Thyroid gland (tissue), 4 donors: ENCODE measurements at regions not wholly inside any gene's neighbourhood (a gene's known extent, or its start where the extent isn't known, plus 50 kb on each side); places are given as distances from the start of the nearest gene placed in this dataset.

ENCODE experiments used
- POLR2A ChIP-seq, 2 donors: fragments of 450-650 bp; IDR thresholded peaks; one replicate each; pipeline ENCODE4 v1.6.1; 2017; ENCODE audit warnings: antibody characterized with exemption in 2 of 2, mild to moderate bottlenecking in 2 of 2, moderate library complexity in 1 of 2
- TF ChIP-seq, protein P1 (sequence below), 6 experiments: fragments of 200-600 bp in 3 of 6; fragments of 450-650 bp in 3 of 6; sonication (generic) in 3 of 6; IDR thresholded peaks; one replicate each; pipeline ENCODE4 v1.5.1; 2016 to 2019; ENCODE audit warnings: antibody characterized with exemption in 6 of 6, mild to moderate bottlenecking in 2 of 6, inconsistent platforms in 1 of 6, moderate library complexity in 1 of 6

DNA sequence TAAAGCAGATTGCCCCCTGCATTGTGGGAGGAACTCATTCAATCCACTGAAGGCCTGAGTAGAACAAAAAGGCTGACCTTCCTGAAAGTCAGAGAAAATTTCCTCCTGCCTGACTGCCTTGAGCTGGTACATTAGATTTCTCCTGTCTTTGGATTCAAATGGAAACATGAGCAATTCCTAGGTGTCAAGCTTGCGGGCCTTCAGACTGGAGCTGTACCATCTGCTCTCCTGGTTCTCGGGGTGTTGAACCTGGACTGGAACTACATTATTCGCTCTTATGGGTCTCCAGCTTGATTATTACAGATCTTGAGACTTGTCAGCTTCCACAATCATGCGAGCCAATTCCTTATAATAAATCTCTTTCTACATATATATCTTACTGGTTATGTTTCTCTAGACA, 173.6 kb upstream of the STEAP4 start:
- TF ChIP-seq, protein P1, sequence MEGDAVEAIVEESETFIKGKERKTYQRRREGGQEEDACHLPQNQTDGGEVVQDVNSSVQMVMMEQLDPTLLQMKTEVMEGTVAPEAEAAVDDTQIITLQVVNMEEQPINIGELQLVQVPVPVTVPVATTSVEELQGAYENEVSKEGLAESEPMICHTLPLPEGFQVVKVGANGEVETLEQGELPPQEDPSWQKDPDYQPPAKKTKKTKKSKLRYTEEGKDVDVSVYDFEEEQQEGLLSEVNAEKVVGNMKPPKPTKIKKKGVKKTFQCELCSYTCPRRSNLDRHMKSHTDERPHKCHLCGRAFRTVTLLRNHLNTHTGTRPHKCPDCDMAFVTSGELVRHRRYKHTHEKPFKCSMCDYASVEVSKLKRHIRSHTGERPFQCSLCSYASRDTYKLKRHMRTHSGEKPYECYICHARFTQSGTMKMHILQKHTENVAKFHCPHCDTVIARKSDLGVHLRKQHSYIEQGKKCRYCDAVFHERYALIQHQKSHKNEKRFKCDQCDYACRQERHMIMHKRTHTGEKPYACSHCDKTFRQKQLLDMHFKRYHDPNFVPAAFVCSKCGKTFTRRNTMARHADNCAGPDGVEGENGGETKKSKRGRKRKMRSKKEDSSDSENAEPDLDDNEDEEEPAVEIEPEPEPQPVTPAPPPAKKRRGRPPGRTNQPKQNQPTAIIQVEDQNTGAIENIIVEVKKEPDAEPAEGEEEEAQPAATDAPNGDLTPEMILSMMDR (IDR thresholded peaks at IDR 0.05) = no peak
- TF ChIP-seq POLR2A (IDR thresholded peaks at IDR 0.05) = no peak
